Stomach (tissue), 4 donors: ENCODE measurements at regions not wholly inside any gene's neighbourhood (a gene's known extent, or its start where the extent isn't known, plus 50 kb on each side); places are given as distances from the start of the nearest gene placed in this dataset.

Experiments
- POLR2A ChIP-seq, 4 donors: fragments of 450-650 bp; IDR thresholded peaks; one replicate each; pipeline ENCODE4 v1.6.1; 2016; ENCODE audit warnings: antibody characterized with exemption in 4 of 4, control low read depth in 2 of 4, mild to moderate bottlenecking in 1 of 4, moderate library complexity in 1 of 4
- POLR2AphosphoS5 ChIP-seq, 3 donors: sonication (generic); formaldehyde crosslinking; IDR thresholded peaks; one replicate each; pipeline ENCODE4 v1.6.1; 2016; ENCODE audit warnings: antibody characterized with exemption in 3 of 3
- TF ChIP-seq, protein P1 (sequence below), 7 experiments: fragments of 450-650 bp in 4 of 7; fragments of 200-600 bp in 3 of 7; sonication (generic) in 3 of 7; IDR thresholded peaks; one replicate each; pipeline ENCODE4 v1.5.1; 2016 to 2019; ENCODE audit warnings: antibody characterized with exemption in 7 of 7, control low read depth in 2 of 7, mild to moderate bottlenecking in 1 of 7

DNA sequence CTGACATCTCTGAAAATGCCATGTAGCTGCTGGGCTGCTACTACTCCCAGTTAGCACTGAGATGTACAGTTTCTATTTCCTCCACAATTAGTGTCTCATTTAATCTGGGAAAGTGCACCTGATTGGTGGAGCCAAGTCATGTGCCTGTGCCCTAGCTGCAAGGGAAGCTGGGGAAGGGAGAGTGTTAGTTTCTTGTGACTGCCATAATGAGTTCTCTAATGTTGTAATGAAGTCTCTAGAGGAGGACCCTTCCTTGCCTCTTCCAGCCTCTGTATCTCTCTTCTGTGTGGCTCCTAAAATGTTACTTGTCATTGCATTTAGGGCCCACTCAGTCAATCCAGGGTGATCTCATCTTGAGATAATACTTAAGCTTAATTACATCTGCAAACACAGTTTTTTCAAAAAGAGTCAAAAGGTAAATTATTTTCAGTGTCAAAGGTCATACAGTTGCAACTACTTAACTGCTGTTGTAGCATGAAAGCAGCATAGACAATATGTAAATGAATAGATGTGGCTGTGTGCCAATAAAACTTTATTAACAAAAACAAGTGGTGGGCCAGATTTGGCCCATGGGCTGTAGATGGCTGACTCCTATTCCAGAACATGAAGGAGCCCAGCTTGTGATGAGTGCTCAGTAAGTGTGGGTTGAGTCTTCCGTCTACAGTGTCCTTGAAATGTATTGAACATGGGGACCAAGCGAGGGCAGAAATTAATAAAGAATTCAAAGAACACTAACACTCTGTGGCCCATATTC, 137.2 kb upstream of the MAP1LC3B2 start:
- TF ChIP-seq, protein P1, sequence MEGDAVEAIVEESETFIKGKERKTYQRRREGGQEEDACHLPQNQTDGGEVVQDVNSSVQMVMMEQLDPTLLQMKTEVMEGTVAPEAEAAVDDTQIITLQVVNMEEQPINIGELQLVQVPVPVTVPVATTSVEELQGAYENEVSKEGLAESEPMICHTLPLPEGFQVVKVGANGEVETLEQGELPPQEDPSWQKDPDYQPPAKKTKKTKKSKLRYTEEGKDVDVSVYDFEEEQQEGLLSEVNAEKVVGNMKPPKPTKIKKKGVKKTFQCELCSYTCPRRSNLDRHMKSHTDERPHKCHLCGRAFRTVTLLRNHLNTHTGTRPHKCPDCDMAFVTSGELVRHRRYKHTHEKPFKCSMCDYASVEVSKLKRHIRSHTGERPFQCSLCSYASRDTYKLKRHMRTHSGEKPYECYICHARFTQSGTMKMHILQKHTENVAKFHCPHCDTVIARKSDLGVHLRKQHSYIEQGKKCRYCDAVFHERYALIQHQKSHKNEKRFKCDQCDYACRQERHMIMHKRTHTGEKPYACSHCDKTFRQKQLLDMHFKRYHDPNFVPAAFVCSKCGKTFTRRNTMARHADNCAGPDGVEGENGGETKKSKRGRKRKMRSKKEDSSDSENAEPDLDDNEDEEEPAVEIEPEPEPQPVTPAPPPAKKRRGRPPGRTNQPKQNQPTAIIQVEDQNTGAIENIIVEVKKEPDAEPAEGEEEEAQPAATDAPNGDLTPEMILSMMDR (IDR thresholded peaks at IDR 0.05) = no peak
- no peak for TF ChIP-seq POLR2A (IDR thresholded peaks at IDR 0.05)
- no peak for TF ChIP-seq POLR2AphosphoS5 (IDR thresholded peaks at IDR 0.05)
